Effector memory CD4-positive, alpha-beta T cell (primary cell): ENCODE measurements at regions not wholly inside any gene's neighbourhood (a gene's known extent, or its start where the extent isn't known, plus 50 kb on each side); places are given as distances from the start of the nearest gene placed in this dataset.
"Not testable (repeated sequence)": the region's sequence is repeated elsewhere in the genome, so short reads cannot be mapped to it uniquely, and the experiment has no call there.

Source experiments
- DNase-seq, 3 donors: peaks; one replicate each; pipeline ENCODE4 v3.0.0-alpha.2; 2020
- H3K27ac ChIP-seq: 2 replicates; pipeline ENCODE4 v1.7.0; 2013; ENCODE audit warnings: mild to moderate bottlenecking, low read length, moderate library complexity; ENCODE audit not compliant: insufficient read depth, poor library complexity, severe bottlenecking
- H3K27me3 ChIP-seq: replicated peaks from 2 replicates; pipeline ENCODE4 v1.7.0; 2013; ENCODE audit warnings: mild to moderate bottlenecking, low read length; ENCODE audit not compliant: insufficient read depth, control insufficient read depth, poor library complexity, severe bottlenecking
- H3K36me3 ChIP-seq: 2 replicates; pipeline ENCODE4 v1.7.0; 2013; ENCODE audit warnings: mild to moderate bottlenecking, low read length, moderate library complexity; ENCODE audit not compliant: control insufficient read depth, insufficient read depth
- H3K4me1 ChIP-seq: 2 replicates; pipeline ENCODE4 v1.7.0; 2013; ENCODE audit warnings: low read length, mild to moderate bottlenecking; ENCODE audit not compliant: control insufficient read depth, insufficient read depth, poor library complexity, severe bottlenecking
- H3K4me3 ChIP-seq: 2 replicates; pipeline ENCODE4 v1.7.0; 2013; ENCODE audit warnings: low read length, low read depth, mild to moderate bottlenecking; ENCODE audit not compliant: insufficient read depth, poor library complexity, severe bottlenecking
- H3K9me3 ChIP-seq: 2 replicates; pipeline ENCODE4 v1.7.0; 2013; ENCODE audit warnings: mild to moderate bottlenecking, low read length, moderate library complexity; ENCODE audit not compliant: control insufficient read depth

DNA sequence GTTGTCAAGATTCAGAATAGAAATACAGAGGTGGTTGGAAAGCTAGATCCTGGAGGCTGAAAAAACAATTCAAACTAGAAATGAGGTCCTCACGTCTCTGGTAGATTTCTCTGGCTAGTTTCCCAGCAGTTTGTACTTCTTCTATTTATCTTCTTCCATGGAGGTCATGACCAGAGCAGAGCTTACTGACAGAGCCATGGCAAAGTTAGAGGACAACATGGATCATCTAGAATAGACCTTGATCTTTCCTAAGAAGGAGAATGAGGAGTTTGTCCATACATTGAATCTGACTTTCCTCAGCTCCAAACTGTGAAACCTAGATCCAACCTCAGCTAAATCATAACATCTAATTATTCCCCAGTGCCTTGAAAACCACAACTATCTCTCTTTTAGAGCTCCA is 900.8 kb upstream of the GOT2 start:
- H3K27ac ChIP-seq = no peak overlapping the region

GRCh38 chr16:59634004-59634579 is 900.0 kb upstream of the GOT2 start:
- H3K27ac ChIP-seq = no peak overlapping the region
- no peaks in the 10 kb centered on the region for H3K4me1 ChIP-seq
- H3K9me3 ChIP-seq = no peaks in the 10 kb centered on the region
- H3K4me3 ChIP-seq = no peak overlapping the region
- no peaks in the 10 kb centered on the region for H3K27me3 ChIP-seq
- H3K36me3 ChIP-seq = no peaks in the 10 kb centered on the region
- DNase-seq = no peak

More for the DNA sequence above, 900.8 kb upstream of the GOT2 start:
- H3K4me3 ChIP-seq = no peak overlapping the region
- H3K27me3 ChIP-seq = no peaks in the 10 kb centered on the region
- DNase-seq = no peak
- H3K4me1 ChIP-seq = no peaks in the 10 kb centered on the region
- no peaks in the 10 kb centered on the region for H3K36me3 ChIP-seq
- H3K9me3 ChIP-seq = no peaks in the 10 kb centered on the region

DNA sequence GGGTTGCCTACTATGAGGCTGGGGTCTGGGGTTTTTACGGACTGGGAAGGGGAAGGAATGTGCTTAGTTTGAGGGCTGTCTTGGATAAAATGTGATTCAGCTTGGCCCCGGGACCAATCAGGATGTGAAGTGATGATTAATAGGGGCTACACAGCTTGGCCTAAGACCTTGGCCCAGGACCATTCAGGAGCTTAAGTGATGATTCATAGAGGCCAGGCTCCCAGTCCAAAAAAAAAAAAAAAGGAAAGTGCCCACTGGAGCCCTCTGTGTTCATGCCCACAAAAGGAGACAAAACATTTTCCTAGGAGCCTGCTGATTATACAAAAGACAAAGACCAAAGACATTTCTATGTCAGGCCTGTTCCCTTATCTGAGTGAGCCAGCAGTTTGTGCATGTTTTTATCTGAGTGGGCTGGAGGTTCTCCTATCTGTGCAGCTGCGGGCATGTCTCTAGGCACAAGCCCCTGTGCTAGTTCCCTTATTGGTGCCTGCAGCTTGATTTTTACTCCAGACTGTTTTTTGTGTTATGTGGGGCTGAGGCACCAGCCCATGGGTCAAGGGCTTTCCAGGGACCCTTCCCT is 898.2 kb upstream of the GOT2 start:
- Histone ChIP-seq H3K36me3 (no peaks in the 10 kb centered on the region), H3K4me1 (no peaks in the 10 kb centered on the region), H3K27me3 (no peaks in the 10 kb centered on the region), H3K27ac (no peak overlapping the region), H3K9me3 (no peaks in the 10 kb centered on the region), H3K4me3 (no peak overlapping the region)
- no peak for DNase-seq

DNA sequence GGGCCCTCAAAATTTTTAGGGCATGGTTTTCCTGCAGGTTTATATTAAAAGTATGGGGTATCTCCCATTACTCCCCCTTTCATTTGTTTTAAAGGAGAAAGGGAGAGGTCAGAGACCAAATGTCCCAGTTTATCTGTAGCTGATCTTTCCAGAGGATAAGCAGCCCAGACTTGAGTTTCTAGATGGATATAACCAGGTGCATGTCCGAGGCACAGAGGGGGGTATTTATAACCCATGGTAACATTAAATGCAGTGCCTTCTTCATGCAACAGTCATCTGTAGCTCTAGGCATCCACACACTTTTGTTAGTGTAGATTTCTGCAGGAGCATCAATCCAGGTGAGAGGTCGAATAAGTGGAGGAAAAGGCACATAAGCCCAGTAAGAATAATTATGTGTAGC is 890.3 kb upstream of the GOT2 start:
- DNase-seq, H3K4me3 ChIP-seq, H3K27me3 ChIP-seq, H3K4me1 ChIP-seq, H3K36me3 ChIP-seq, H3K27ac ChIP-seq, H3K9me3 ChIP-seq: not testable (repeated sequence)

GRCh38 chr16:59614466-59615240 is 880.5 kb upstream of the GOT2 start:
- Histone ChIP-seq H3K27me3 (no peaks in the 10 kb centered on the region), H3K9me3 (peaks cover 4% of the 10 kb centered on the region), H3K27ac (no peak overlapping the region), H3K4me3 (no peak overlapping the region), H3K36me3 (no peaks in the 10 kb centered on the region), H3K4me1 (no peaks in the 10 kb centered on the region)
- DNase-seq = no peak

DNA sequence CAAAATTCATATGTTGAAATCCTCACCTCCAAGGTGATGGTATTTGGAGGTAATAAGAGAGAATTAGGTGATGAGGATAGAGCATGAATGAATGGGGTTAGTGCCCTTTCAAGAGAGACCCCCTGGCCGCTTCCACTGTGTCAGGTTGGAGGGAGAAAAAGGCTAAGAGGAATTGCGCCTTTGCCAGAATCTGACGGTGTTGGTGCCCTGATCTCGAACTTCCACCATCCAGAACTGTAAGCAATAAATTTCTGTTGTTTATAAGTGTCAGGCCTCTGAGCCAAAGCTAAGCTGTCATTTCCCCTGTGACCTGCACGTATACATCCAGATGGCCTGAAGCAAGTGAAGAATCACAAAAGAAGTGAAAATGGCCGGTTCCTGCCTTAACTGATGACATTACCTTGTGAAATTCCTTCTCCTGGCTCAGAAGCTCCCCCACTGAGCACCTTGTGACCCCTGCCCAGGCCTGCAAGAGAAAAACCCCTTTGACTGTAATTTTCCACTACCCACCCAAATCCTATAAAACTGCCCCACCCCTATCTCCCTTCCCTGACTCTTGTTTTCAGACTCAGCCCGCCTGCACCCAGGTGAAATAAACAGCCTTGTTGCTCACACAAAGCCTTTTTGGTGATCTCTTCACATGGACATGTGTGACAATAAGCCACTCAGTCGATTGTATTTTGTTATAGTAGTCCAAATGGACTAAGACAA is 878.9 kb upstream of the GOT2 start:
- H3K4me3 ChIP-seq, H3K4me1 ChIP-seq, H3K27me3 ChIP-seq, H3K27ac ChIP-seq, H3K9me3 ChIP-seq, DNase-seq, H3K36me3 ChIP-seq: not testable (repeated sequence)

DNA sequence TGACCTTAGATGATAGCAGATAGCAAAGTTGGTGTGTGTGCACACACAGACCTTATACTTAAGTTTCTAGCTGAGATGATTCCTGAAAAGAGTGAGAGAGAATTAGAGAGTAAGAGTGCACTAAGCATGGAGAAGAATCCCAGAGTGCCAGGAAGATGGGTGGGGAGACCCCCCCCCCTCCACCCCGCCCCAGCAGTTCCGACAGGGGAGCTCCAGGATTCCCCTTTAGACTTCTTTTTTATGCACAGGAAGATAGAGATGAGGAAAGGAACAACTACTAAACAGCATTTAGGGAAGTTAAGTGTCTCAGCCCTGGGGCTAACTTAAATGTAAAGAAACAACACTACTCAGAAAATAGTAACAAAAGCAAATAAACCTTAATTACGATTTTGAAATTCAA is 878.0 kb upstream of the GOT2 start:
- Histone ChIP-seq H3K4me3 (no peak overlapping the region), H3K36me3 (no peaks in the 10 kb centered on the region), H3K4me1 (no peaks in the 10 kb centered on the region), H3K9me3 (no peaks in the 10 kb centered on the region), H3K27me3 (no peaks in the 10 kb centered on the region), H3K27ac (no peak overlapping the region)
- no peak for DNase-seq

DNA sequence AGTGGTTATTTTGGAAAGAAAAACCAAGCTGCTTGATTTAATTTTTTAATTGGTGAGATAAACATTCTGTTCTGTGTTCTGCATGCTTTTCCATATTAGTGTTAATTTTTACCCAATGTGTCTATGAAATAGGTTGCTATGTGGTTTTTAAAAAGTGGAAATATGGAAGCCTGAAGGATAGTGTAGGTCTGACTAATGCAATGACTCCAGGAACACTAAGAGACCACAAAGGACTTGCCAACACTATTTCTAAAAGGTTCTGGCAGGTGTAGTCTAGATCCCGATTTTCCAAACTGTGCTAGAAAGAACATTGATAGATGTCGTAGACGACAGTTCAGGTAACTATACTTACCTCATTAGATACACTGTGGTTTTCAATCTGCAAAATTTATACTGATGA is 877.4 kb upstream of the GOT2 start:
- Histone ChIP-seq H3K4me1 (no peaks in the 10 kb centered on the region), H3K9me3 (no peaks in the 10 kb centered on the region), H3K27ac (no peak overlapping the region), H3K36me3 (no peaks in the 10 kb centered on the region), H3K27me3 (no peaks in the 10 kb centered on the region), H3K4me3 (no peak overlapping the region)
- DNase-seq = no peak

- H3K4me3 ChIP-seq = no peak overlapping the region
- no peaks in the 10 kb centered on the region for H3K4me1 ChIP-seq
- DNase-seq = no peak
- H3K36me3 ChIP-seq = no peaks in the 10 kb centered on the region
- no peaks in the 10 kb centered on the region for H3K9me3 ChIP-seq
- no peaks in the 10 kb centered on the region for H3K27me3 ChIP-seq
- no peak overlapping the region for H3K27ac ChIP-seq
Observed at GRCh38 chr16:59605706-59606105, 871.6 kb upstream of the GOT2 start.

DNA sequence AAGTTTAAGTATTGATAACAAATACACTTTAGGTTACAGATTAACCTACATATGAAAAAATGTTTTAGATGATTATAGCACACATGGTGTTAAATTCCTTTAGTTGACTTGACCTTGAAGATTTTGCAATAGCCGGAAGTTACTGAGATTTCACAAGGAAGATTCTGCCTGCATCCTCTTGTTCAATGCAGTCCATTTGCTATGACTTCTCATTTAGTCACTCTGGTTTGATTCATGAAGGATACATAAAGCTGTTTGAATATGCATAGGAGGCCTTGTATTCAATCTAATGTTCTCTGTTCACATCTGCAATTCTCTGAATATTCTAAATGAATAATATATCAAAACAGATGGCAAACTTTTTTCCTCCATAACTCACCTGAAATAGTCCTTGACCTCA is 870.2 kb upstream of the GOT2 start:
- no peaks in the 10 kb centered on the region for H3K4me1 ChIP-seq
- no peaks in the 10 kb centered on the region for H3K36me3 ChIP-seq
- H3K27me3 ChIP-seq = no peaks in the 10 kb centered on the region
- no peak for DNase-seq
- H3K9me3 ChIP-seq = no peaks in the 10 kb centered on the region
- no peak overlapping the region for H3K27ac ChIP-seq
- H3K4me3 ChIP-seq = no peak overlapping the region
